ENCODE measurements at regions not wholly inside any gene's neighbourhood (a gene's known extent, or its start where the extent isn't known, plus 50 kb on each side); places are given as distances from the start of the nearest gene placed in this dataset.

DNA sequence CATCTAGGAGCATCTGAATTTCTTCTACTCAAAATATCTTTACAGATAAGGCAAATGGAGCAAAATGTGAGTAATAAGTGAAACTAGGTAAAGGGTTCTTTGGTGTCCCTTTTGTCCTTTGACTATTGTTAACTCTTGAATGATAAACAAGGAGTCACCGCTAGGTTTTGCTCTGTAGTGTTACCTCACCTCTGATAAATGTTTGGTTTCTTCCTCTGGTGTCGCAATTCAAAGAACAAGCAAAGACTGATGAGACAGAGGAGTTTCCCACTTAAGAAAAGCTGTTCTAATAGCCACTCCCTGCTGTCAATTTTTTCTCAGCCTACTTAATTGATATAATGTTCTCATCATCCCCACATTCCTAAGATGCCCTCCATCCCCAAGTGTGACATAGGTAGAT lies 925.9 kb downstream of the IGSF11 start:
- Histone ChIP-seq H2AFZ (peak overlapping the region; percentile 54; the same call in 1 of the 2 replicates), H3K79me2 (replicated peaks; ENCODE audit: insufficient read depth) (no peaks in the 10 kb centered on the region), H3K9me2 (ENCODE audit: insufficient read depth) (no peaks in the 10 kb centered on the region), H3K27me3 (ENCODE audit: insufficient read depth) (no peaks in the 10 kb centered on the region), H3F3A (replicated peaks; ENCODE audit: low read depth) (no peaks in the 10 kb centered on the region), H3K27ac (ENCODE audit: low read depth) (no peak overlapping the region), H3K4me3 (no peak overlapping the region), H3K36me3 (ENCODE audit: insufficient read depth) (no peaks in the 10 kb centered on the region), H4K20me1 (replicated peaks; ENCODE audit: insufficient read depth) (0 out of 2 replicates have a peak, but pooled peaks cover 3% of the 10 kb centered on the region), H3K4me2 (peak overlapping the region; percentile 9; the same call in 1 of the 2 replicates), H3K4me1 (ENCODE audit: insufficient read depth) (peaks cover 13% of the 10 kb centered on the region; the same call in 1 of the 2 replicates)
- Mint-ChIP-seq H3K9me3 (no peaks in the 10 kb centered on the region), H3K4me3 (no peak overlapping the region), H3K36me3 (ENCODE audit: low read depth) (no peaks in the 10 kb centered on the region), H3K27me3 (ENCODE audit: insufficient read depth, low read depth, poor library complexity) (no peaks in the 10 kb centered on the region), H3K4me1 (peaks cover 21% of the 10 kb centered on the region), H3K27ac (no peak overlapping the region)
- no peak for DNase-seq (ENCODE audit: low spot score)
- ATAC-seq = no peak
- TF ChIP-seq, protein P1, sequence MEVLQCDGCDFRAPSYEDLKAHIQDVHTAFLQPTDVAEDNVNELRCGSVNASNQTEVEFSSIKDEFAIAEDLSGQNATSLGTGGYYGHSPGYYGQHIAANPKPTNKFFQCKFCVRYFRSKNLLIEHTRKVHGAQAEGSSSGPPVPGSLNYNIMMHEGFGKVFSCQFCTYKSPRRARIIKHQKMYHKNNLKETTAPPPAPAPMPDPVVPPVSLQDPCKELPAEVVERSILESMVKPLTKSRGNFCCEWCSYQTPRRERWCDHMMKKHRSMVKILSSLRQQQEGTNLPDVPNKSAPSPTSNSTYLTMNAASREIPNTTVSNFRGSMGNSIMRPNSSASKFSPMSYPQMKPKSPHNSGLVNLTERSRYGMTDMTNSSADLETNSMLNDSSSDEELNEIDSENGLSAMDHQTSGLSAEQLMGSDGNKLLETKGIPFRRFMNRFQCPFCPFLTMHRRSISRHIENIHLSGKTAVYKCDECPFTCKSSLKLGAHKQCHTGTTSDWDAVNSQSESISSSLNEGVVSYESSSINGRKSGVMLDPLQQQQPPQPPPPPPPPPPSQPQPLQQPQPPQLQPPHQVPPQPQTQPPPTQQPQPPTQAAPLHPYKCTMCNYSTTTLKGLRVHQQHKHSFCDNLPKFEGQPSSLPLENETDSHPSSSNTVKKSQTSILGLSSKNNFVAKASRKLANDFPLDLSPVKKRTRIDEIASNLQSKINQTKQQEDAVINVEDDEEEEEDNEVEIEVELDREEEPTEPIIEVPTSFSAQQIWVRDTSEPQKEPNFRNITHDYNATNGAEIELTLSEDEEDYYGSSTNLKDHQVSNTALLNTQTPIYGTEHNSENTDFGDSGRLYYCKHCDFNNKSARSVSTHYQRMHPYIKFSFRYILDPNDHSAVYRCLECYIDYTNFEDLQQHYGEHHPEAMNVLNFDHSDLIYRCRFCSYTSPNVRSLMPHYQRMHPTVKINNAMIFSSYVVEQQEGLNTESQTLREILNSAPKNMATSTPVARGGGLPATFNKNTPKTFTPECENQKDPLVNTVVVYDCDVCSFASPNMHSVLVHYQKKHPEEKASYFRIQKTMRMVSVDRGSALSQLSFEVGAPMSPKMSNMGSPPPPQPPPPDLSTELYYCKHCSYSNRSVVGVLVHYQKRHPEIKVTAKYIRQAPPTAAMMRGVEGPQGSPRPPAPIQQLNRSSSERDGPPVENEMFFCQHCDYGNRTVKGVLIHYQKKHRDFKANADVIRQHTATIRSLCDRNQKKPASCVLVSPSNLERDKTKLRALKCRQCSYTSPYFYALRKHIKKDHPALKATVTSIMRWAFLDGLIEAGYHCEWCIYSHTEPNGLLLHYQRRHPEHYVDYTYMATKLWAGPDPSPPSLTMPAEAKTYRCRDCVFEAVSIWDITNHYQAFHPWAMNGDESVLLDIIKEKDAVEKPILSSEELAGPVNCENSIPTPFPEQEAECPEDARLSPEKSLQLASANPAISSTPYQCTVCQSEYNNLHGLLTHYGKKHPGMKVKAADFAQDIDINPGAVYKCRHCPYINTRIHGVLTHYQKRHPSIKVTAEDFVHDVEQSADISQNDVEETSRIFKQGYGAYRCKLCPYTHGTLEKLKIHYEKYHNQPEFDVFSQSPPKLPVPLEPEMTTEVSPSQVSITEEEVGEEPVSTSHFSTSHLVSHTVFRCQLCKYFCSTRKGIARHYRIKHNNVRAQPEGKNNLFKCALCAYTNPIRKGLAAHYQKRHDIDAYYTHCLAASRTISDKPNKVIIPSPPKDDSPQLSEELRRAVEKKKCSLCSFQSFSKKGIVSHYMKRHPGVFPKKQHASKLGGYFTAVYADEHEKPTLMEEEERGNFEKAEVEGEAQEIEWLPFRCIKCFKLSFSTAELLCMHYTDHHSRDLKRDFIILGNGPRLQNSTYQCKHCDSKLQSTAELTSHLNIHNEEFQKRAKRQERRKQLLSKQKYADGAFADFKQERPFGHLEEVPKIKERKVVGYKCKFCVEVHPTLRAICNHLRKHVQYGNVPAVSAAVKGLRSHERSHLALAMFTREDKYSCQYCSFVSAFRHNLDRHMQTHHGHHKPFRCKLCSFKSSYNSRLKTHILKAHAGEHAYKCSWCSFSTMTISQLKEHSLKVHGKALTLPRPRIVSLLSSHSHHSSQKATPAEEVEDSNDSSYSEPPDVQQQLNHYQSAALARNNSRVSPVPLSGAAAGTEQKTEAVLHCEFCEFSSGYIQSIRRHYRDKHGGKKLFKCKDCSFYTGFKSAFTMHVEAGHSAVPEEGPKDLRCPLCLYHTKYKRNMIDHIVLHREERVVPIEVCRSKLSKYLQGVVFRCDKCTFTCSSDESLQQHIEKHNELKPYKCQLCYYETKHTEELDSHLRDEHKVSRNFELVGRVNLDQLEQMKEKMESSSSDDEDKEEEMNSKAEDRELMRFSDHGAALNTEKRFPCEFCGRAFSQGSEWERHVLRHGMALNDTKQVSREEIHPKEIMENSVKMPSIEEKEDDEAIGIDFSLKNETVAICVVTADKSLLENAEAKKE (CRISPR knock-in tag; IDR thresholded peaks at IDR 0.05) = no peak
- TF ChIP-seq, protein P2, sequence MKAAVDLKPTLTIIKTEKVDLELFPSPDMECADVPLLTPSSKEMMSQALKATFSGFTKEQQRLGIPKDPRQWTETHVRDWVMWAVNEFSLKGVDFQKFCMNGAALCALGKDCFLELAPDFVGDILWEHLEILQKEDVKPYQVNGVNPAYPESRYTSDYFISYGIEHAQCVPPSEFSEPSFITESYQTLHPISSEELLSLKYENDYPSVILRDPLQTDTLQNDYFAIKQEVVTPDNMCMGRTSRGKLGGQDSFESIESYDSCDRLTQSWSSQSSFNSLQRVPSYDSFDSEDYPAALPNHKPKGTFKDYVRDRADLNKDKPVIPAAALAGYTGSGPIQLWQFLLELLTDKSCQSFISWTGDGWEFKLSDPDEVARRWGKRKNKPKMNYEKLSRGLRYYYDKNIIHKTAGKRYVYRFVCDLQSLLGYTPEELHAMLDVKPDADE (IDR thresholded peaks at IDR 0.05) = no peak
- TF ChIP-seq EZH2phosphoT487 (IDR thresholded peaks at IDR 0.05; ENCODE audit: unreplicated experiment) (no peak), CREB1 (CRISPR knock-in tag; IDR thresholded peaks at IDR 0.05; ENCODE audit: low read depth) (no peak), STAT1 (IDR thresholded peaks at IDR 0.05; ENCODE audit: unreplicated experiment) (no peak), ZNF331 (CRISPR knock-in tag; IDR thresholded peaks at IDR 0.05; ENCODE audit: low read depth) (no peak)
- TF ChIP-seq, protein P3, sequence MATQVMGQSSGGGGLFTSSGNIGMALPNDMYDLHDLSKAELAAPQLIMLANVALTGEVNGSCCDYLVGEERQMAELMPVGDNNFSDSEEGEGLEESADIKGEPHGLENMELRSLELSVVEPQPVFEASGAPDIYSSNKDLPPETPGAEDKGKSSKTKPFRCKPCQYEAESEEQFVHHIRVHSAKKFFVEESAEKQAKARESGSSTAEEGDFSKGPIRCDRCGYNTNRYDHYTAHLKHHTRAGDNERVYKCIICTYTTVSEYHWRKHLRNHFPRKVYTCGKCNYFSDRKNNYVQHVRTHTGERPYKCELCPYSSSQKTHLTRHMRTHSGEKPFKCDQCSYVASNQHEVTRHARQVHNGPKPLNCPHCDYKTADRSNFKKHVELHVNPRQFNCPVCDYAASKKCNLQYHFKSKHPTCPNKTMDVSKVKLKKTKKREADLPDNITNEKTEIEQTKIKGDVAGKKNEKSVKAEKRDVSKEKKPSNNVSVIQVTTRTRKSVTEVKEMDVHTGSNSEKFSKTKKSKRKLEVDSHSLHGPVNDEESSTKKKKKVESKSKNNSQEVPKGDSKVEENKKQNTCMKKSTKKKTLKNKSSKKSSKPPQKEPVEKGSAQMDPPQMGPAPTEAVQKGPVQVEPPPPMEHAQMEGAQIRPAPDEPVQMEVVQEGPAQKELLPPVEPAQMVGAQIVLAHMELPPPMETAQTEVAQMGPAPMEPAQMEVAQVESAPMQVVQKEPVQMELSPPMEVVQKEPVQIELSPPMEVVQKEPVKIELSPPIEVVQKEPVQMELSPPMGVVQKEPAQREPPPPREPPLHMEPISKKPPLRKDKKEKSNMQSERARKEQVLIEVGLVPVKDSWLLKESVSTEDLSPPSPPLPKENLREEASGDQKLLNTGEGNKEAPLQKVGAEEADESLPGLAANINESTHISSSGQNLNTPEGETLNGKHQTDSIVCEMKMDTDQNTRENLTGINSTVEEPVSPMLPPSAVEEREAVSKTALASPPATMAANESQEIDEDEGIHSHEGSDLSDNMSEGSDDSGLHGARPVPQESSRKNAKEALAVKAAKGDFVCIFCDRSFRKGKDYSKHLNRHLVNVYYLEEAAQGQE (IDR thresholded peaks at IDR 0.05; ENCODE audit: unreplicated experiment) = no peak

Data from GM23338 (cell line).